ENCODE measurements at regions not wholly inside any gene's neighbourhood (a gene's known extent, or its start where the extent isn't known, plus 50 kb on each side); places are given as distances from the start of the nearest gene placed in this dataset.

DNA sequence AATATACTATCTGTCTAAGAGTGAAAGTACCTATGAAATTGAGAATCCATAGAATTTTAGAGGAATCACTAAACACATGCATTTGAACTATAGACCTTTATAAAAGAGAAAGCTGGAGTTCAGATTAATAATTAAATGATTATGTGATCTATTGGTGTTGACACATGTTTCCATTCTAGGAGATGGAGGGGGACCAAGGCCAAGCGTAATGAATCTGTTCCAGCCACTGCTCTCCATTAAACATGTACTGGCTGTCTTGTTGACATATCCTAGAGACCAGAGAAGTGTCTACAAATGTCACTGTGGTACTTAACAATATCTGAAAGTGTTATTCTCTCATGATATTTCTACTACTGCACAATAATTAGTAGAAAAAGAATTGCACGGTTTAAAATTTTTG, 432.4 kb downstream of the BMP2 start:
- Histone ChIP-seq H3K36me3 (no peaks in the 10 kb centered on the region), H3K27me3 (no peaks in the 10 kb centered on the region), H3K9me3 (peaks cover 0 to 2% of the 10 kb centered on the region in 2 donors), H3K4me1 (no peaks in the 10 kb centered on the region), H3K4me3 (no peak overlapping the region), H3K27ac (no peak overlapping the region)
- no peak for DNase-seq
- ATAC-seq: no peak
- intact Hi-C loops (cut with DNase I): no loop called here
- TF ChIP-seq, protein P1, sequence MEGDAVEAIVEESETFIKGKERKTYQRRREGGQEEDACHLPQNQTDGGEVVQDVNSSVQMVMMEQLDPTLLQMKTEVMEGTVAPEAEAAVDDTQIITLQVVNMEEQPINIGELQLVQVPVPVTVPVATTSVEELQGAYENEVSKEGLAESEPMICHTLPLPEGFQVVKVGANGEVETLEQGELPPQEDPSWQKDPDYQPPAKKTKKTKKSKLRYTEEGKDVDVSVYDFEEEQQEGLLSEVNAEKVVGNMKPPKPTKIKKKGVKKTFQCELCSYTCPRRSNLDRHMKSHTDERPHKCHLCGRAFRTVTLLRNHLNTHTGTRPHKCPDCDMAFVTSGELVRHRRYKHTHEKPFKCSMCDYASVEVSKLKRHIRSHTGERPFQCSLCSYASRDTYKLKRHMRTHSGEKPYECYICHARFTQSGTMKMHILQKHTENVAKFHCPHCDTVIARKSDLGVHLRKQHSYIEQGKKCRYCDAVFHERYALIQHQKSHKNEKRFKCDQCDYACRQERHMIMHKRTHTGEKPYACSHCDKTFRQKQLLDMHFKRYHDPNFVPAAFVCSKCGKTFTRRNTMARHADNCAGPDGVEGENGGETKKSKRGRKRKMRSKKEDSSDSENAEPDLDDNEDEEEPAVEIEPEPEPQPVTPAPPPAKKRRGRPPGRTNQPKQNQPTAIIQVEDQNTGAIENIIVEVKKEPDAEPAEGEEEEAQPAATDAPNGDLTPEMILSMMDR (IDR thresholded peaks at IDR 0.05): no peak

DNA sequence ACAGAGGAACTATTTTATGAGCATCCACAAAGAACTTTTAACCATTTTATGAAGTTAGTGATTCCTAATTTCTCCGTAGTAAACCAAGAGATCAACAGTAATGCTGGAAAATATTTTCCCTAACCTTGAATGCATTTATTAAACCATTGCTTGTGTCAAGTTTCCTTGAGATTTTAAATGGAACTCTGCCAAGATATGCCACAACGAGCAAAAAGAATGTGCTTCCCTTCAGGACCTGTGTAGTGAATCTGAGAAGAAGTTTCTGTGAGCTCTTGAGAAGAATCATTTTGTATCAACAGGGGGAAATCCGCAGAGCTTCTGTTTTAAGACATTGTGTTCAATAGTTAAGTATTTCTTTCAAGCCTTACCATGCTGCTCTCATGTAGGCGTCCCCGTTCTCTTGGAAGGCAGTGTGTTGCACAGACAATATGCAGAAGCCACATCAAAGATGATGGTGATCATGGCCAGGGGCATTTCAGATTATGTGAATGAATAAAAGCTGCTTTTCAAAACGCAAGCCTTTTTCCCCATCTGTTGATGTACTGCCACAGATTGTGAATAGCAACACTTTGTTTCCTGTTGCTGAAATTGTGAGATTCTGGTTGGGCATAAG, 439.8 kb downstream of the BMP2 start:
- Histone ChIP-seq H3K4me3 (no peak overlapping the region), H3K4me1 (no peaks in the 10 kb centered on the region), H3K36me3 (no peaks in the 10 kb centered on the region), H3K9me3 (peaks cover 0 to 4% of the 10 kb centered on the region in 2 donors), H3K27me3 (no peaks in the 10 kb centered on the region), H3K27ac (no peak overlapping the region)
- DNase-seq (no peak), ATAC-seq (no peak)
- intact Hi-C loops (cut with DNase I): no loop called here
- TF ChIP-seq, protein P1 (IDR thresholded peaks at IDR 0.05): no peak

DNA sequence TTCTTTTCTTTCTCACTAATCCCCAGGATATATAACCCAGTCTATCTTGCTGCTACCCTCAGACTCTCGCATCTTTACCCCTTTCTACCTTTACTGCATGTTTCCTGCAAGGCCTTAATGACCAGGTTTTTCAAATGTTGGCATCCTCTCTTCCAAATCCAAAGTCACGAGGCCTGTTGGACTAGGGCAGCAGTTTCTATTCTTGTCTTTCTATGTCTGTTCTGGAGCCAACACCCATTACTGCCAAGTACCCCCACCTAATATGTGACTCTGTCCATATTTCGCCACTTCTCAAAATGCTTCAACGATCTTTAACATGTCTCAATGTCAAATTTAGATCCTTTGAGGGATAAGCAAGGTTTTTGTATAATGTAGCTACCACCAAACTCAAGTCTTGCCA, 443.4 kb downstream of the BMP2 start:
- DNase-seq: no peak
- intact Hi-C loops (cut with DNase I): no loop called here
- Histone ChIP-seq H3K9me3 (peaks cover 0 to 2% of the 10 kb centered on the region in 2 donors), H3K27me3 (no peaks in the 10 kb centered on the region), H3K36me3 (no peaks in the 10 kb centered on the region), H3K4me3 (no peak overlapping the region), H3K27ac (no peak overlapping the region), H3K4me1 (no peaks in the 10 kb centered on the region)
- ATAC-seq: no peak
- TF ChIP-seq, protein P1 (IDR thresholded peaks at IDR 0.05): no peak

DNA sequence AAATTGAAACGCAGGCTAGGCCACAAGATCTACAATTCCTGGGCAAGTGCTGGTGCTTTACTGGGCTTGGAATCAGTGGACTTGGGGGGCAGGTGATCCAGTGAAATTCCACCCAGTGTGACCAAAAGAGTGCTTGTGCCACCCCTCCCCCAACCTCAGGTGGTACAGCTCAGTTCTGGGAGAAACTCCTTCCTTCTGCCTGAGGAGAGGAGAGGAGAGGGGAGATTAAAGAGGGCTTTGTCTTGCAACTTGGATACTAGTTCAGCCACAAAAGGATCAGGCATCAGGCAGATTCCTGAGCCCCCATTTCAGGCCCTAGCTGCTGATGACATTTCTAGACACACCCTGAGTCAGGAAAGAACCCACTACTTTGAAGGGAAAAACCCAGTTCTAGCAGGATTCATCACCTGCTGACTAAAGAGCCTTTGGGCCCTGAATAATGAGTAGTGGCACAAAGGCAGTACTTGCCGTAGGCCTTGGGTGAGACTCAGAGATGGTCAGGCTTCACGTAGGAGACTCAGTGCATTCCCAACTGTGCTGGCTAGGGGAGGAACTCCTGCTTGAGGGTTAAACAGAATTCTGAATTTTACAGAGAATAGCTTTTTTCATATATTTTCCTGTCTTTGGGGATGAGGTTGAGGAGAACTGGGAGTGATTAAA, 446.7 kb downstream of the BMP2 start:
- intact Hi-C loops (cut with DNase I): no loop called here
- DNase-seq (no peak), ATAC-seq (no peak)
- Histone ChIP-seq H3K9me3 (no peaks in the 10 kb centered on the region), H3K36me3 (no peaks in the 10 kb centered on the region), H3K4me3 (no peak overlapping the region), H3K4me1 (no peaks in the 10 kb centered on the region), H3K27me3 (no peaks in the 10 kb centered on the region), H3K27ac (no peak overlapping the region)
- TF ChIP-seq, protein P1 (IDR thresholded peaks at IDR 0.05): no peak

DNA sequence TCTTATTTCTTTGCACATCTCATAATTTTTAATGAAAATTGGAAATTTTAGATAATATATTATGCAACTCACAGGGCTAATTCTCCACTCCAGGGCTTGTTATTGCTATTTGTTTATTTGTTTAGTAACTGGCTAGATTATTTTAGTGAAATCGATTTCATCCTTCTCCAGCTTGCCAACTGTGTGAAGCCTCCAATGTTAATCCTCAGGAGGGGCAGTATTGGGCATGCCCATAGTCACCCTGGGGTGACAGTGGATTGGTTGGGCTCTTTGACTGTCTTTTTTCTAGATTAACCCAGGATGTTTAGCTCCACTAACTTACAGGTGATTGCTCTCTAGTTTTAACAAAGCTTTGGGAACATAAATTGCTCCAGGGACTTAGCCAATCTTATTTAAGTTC, 450.1 kb downstream of the BMP2 start:
- DNase-seq (no peak), ATAC-seq (no peak)
- Histone ChIP-seq H3K36me3 (no peaks in the 10 kb centered on the region), H3K9me3 (no peaks in the 10 kb centered on the region), H3K4me1 (no peaks in the 10 kb centered on the region), H3K4me3 (no peak overlapping the region), H3K27ac (no peak overlapping the region), H3K27me3 (no peaks in the 10 kb centered on the region)
- TF ChIP-seq, protein P1 (IDR thresholded peaks at IDR 0.05): no peak
- intact Hi-C loops (cut with DNase I): no loop called here
